GM19023 (cell line): ENCODE measurements at regions not wholly inside any gene's neighbourhood (a gene's known extent, or its start where the extent isn't known, plus 50 kb on each side); places are given as distances from the start of the nearest gene placed in this dataset.
A peak's percentile ranks its signal among the peaks of the same experiment; 100 is the strongest.
"Not testable (repeated sequence)": the region's sequence is repeated elsewhere in the genome, so short reads cannot be mapped to it uniquely, and the experiment has no call there.

Source experiments
- ATAC-seq: cut with Tn5 transposase; IDR thresholded peaks from one replicate; pipeline ENCODE4 v1.9.1; 2021; ENCODE audit warnings: mild to moderate bottlenecking, moderate library complexity; ENCODE audit not compliant: unreplicated experiment

- ATAC-seq: no peak
Observed at GRCh38 chr14:106691601-106692291, 1165.4 kb downstream of the TMEM121 start.

GRCh38 chr14:106694638-106695393, 1168.4 kb downstream of the TMEM121 start:
- ATAC-seq: no peak

DNA sequence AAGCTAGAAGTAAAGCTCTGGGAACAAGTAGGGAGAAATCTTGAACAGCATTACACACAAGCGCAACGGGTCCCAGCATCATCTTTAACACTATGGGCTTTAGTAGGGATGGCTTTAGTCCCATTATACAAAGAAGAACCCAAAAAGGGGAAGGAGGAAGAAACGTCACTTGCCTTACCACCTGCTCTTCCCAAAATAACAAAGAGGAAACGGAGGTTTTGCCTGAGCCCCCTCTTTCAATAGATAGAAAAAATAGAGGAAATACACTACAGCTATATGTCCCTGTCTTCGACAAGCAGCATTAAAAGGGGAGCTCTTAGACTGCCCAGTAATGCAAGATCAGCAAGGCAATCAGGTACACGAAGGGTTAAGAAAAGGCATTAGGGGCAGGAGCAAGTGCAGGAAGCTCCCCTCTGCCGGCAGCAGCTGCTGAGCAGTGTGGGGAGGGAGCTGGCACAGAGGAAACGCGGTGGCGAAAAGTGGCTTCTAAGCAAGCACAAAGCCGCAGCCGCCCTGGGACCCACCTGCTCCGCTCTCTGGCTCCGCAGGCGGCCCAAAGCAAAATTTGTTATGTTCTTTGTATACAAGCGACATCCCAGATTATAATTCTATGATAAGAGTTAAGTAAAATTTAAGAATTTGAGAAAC, 1172.4 kb downstream of the TMEM121 start:
- ATAC-seq: not testable (repeated sequence)

GRCh38 chr14:106703651-106704050, 1177.3 kb downstream of the TMEM121 start:
- not testable (repeated sequence) for ATAC-seq

GRCh38 chr14:106706488-106706887, 1180.1 kb downstream of the TMEM121 start:
- ATAC-seq: not testable (repeated sequence)

DNA sequence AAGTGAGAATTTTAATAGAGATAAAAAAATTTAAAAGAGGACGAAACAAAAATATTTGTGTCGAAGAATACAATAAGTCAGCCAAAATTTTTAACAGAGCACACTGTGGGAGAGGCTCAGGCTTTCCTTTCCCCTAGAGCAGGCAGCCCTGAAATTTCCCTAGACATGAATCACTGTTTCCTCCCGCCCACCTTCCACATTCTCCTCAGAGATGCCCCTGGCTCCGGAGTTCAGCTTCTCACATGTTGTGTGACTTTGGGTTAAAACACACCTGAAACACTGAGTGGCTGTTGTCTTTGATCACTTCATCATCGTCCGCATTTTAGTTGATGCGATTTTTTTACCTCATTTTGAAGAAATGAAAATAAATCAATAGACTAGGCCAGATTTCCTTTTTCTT, 1183.8 kb downstream of the TMEM121 start:
- ATAC-seq: not testable (repeated sequence)

DNA sequence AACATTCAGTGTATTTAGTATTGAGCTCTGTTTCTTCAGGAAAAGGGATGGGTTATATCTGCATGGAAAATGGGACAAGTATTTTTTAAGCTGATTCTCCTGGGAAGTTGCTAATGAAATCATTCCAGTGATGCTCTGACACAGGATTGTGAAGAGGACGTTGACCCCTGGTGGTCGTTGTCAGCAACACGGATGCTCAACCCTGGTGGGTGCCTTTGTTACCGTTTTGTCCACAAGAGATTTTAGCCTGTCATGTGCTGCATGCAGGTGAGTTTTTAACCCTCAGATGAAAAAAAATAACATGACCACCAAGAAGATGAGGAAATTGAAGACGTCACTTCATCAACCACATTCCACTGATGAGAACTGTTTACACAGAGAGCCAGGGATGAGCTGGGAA, 1186.1 kb downstream of the TMEM121 start:
- not testable (repeated sequence) for ATAC-seq

DNA sequence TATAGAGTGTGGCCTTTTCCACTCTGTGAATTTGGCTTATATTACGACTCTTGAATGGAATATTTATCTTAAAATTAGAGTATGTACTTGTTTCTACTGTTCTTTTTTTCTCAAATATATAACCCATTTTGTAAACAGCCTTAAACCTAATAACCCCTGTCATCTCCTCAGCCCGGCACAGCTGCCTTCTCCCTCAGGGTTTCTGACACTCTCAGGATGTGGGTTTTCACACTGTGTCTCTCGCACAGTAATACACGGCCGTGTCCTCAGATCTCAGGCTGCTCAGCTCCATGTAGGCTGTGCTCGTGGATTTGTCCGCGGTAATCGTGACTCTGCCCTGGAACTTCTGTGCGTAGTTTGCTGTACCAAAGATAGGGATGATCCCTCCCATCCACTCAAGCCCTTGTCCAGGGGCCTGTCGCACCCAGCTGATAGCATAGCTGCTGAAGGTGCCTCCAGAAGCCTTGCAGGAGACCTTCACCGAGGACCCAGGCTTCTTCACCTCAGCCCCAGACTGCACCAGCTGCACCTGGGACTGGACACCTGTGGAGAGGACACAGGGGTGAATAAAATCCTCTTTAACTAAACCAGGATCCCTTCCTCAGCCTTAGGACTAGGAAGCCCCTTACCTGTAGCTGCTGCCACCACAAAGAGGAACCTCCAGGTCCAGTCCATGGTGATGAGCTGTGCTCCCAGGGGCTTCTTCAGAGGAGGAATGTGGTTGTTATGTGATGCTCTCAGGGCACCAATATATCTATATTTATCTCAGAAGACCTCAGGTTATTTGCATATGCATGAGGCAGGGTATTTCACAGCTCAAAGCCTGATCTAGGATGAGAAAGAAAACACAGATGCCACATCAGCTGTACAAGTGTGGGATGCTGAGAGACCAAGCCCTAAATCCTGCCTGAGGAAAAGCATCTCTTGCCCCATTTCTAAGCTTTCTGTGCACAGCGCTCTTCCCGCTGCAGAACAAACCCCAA, 1188.4 kb downstream of the TMEM121 start:
- ATAC-seq: peak; percentile 72

GRCh38 chr14:106717544-106717943, 1191.2 kb downstream of the TMEM121 start:
- not testable (repeated sequence) for ATAC-seq

DNA sequence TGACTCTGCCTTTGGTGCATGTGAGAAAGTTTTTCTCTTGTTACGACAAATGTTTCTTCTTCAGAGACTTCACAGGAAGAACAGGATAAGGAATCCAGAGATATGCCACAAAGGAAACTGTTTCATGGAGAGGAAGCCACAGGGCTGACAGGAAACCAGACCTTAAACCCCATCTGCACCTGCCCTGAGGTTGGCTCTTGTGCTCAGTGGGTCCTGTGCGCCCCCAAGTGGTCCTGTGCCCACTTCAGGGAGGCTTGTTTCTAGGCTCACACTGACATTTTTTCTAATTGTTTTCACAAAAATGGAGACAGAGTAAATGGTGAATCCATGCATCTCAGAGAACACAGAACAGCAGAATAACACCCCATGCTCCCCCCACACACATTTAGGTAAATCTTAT, 1193.5 kb downstream of the TMEM121 start:
- ATAC-seq: not testable (repeated sequence)

GRCh38 chr14:106721926-106722325, 1195.5 kb downstream of the TMEM121 start:
- not testable (repeated sequence) for ATAC-seq

- not testable (repeated sequence) for ATAC-seq
Observed at GRCh38 chr14:106722813-106723687, 1196.7 kb downstream of the TMEM121 start.

DNA sequence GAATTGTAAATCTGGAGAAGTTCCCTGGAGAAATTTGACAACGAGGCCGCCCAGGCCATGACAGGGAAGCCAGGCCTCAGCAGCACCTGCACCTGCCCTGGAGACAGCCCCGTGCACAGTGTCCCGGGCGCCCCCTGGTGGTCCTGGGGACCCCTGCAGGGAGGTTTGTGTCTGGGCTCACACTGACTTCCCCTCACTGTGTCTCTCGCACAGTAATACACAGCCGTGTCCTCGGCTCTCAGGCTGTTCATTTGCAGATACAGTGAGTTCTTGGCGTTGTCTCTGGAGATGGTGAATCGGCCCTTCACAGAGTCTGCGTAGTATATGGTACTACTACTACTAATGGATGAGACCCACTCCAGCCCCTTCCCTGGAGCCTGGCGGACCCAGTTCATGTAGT, 1201.6 kb downstream of the TMEM121 start:
- not testable (repeated sequence) for ATAC-seq

DNA sequence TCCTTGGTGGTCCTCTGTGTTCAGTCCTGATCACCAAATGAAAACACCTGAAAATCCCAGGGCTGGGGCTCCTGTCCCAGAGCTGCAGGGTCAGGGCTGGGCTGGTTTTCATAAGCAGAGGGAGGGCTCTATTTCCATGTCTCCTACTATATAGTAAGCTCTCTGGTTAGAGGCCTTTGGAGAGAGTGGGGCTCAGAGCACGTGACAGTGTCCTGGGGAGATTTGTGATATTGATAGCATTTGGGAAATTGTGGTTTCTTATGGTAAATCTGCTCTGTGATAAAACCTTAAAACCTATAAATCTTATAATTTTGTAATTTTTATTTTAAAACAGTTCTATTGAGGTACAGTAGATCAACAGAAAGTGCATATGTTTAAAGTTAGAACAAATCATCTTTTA, 1202.2 kb downstream of the TMEM121 start:
- no peak for ATAC-seq

DNA sequence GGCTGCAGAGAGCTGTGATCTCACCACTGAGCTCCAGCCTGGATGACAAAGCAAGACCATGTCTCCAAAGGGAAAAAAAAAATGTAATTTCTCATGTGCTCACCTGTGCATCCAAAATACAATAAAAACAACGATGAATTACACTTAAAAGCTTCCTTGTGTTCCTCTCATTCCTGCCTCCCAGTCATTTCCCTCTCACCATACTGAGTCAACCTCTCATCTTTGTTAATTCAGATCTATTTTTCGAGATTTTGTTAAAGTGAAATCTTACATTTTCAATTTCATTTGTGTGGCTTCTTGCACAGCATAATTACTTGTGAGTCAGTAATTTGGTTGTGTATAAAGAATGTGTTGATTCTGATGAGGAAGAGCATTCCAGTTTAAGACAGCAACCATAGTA, 1203.2 kb downstream of the TMEM121 start:
- ATAC-seq: no peak

- ATAC-seq: no peak
Observed at GRCh38 chr14:106733771-106734170, 1207.4 kb downstream of the TMEM121 start.

GRCh38 chr14:106737021-106737420, 1210.6 kb downstream of the TMEM121 start:
- ATAC-seq: no peak

GRCh38 chr14:106738075-106738474, 1211.7 kb downstream of the TMEM121 start:
- ATAC-seq: no peak

DNA sequence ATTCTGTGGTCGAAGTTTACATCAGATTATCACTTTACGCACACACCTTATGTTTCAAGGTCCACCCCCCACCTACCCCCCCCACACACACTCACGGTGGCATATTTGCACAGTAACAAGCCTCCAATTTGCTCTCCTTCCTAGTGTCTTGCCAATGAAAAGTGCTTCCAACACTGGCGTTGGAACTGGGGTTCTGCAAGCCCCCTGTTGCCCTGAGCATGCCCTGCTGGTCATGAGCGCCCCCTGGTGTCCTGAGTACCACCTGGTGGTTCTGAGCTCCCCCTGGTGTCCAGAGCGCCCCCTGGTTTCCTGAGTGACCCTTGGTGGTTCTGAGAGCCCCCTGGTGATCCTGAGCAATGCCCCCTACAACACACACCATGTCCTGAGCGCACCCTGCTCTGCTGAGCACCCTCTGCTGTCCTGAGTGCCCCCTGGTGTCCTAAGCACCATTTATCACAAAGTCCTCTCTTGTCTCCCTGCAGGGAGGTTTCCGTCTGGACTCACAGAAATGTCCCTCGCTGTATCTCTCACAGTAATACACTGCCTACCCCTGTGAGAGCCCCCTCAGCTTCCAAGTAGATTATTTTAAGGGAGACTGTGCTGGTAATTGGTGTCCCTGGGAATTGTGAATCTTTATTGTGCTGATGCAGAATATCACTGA, 1212.3 kb downstream of the TMEM121 start:
- not testable (repeated sequence) for ATAC-seq
